Stimulated activated naive B cell treated with anti-CD40 and anti-IgM and Interleukin-4, amounts not matched to agents 10 μg/mL and 1 μg/mL and 100 μg/mL, for 72 hours (primary cell): ENCODE measurements at regions not wholly inside any gene's neighbourhood (a gene's known extent, or its start where the extent isn't known, plus 50 kb on each side); places are given as distances from the start of the nearest gene placed in this dataset.

Experiments
- ATAC-seq, 2 donors: fragments of 150-1000 bp; cut with Tn5 transposase; replicated peaks; 2 replicates each; pipeline ENCODE4 v1.10.0; 2021; ENCODE audit warnings: moderate library complexity in 1 of 2
- DNase-seq: peaks from one replicate; pipeline ENCODE4 v3.0.0; 2021
- H3K27ac Mint-ChIP-seq: one replicate; pipeline ENCODE4 v1.8.0; 2022; ENCODE audit warnings: mild to moderate bottlenecking, mixed read lengths
- H3K27me3 Mint-ChIP-seq, 2 donors: one replicate each; pipeline ENCODE4 v1.8.0; 2022; ENCODE audit warnings: mixed read lengths in 2 of 2
- H3K36me3 Mint-ChIP-seq, 2 donors: one replicate each; pipeline ENCODE4 v1.8.0; 2022; ENCODE audit warnings: mixed read lengths in 2 of 2, mild to moderate bottlenecking in 1 of 2
- H3K4me1 Mint-ChIP-seq, 2 donors: one replicate each; pipeline ENCODE4 v1.8.0; 2022; ENCODE audit warnings: mixed read lengths in 2 of 2, mild to moderate bottlenecking in 1 of 2
- H3K4me3 Mint-ChIP-seq, 2 donors: one replicate each; pipeline ENCODE4 v1.8.0; 2022; ENCODE audit warnings: mild to moderate bottlenecking in 2 of 2, mixed read lengths in 2 of 2, moderate library complexity in 1 of 2
- H3K9me3 Mint-ChIP-seq, 2 donors: one replicate each; pipeline ENCODE4 v1.8.0; 2022; ENCODE audit warnings: mixed read lengths in 2 of 2, mild to moderate bottlenecking in 1 of 2

DNA sequence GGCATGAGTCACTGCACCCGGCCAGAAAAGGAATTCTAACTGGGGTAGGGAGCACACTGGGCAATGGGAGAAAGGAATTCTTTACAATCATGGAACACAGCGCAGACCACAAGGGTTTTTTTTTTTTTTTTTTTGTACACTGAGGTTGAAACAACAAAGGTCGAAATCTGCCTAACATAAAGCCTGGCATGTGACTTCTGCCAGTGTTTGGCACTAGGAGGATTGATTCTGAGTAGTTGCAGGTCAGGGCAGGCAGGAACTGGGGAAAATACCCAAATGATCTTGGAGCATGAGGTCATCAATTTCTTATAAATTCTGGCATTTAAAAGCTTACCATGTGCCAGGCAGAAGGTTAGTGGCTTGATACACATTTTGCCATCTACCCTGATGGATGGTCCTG, 202.0 kb upstream of the SNX19 start:
- ATAC-seq, result no peak
- Mint-ChIP-seq H3K9me3 (peaks cover 1 to 7% of the 10 kb centered on the region in 2 donors), H3K27ac (no peak overlapping the region), H3K27me3 (no peaks in the 10 kb centered on the region), H3K4me1 (no peaks in the 10 kb centered on the region), H3K36me3 (no peaks in the 10 kb centered on the region), H3K4me3 (no peak overlapping the region)
- no peak for DNase-seq

DNA sequence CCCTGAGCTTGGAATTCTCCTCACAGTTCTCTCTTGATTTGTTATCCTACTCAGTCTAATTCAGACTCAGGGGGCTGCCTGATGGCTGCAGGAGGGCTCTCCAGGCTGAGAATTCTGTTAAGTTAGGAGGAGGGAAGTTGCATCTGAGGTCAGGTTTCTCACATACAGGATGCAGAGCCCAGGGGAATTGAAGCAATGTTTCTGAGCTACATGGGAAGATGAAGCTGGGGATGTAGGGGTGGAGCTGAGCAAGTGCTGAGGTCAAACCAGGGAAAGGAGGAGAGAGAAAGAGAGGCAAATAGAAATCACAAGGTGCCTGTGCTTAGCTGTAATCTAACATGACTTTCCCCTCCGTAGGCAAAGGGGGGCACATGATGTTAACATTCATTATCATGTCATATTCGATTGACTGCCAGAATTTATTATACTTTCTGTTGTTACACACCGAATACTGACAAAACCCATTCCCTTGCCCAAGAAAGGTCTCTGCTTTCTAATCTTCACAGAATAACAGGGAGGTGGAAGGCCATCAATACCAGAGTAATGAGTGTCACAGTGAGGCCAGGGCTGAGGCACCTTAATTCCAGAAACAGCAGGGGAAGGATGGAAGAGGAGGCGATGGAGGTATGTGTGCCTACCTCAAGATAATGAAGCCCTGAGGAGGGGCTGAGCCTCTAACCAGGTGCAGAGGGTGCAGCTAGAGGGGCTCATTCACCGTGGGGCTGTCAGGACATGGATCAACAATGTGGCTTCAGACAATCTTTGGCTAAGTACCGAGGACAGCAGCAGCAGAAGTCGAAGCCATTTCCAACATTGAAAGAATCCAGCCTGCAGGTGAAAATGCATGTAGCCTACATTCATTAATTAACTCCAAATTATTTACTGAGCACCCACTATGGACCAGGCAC, 205.4 kb upstream of the SNX19 start:
- no peak overlapping the region for H3K27ac Mint-ChIP-seq
- no peaks in the 10 kb centered on the region for H3K4me1 Mint-ChIP-seq
- no peaks in the 10 kb centered on the region for H3K27me3 Mint-ChIP-seq

DNA sequence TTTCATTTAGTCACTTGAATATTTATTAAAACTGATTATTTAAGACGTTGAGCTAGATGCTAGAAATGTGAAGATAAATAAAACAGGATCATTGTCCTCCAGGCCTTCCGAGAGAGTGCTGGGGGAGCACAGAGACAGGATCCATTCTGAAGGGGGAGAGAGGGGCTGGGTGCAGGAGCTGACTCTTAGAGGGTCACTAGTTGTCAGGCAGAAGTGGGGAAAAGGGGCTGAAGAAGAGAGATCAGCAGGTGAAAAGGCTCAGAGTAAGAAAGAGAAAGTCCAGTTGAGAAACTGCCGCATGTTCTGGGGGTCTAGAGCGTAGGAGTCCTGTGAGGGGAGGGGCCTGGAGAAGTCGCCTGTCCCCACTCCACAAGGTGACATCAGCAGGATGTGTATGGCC, 206.2 kb upstream of the SNX19 start:
- no peaks in the 10 kb centered on the region for H3K27me3 Mint-ChIP-seq
- ATAC-seq (no peak), DNase-seq (no peak)
- no peak overlapping the region for H3K27ac Mint-ChIP-seq
- H3K4me3 Mint-ChIP-seq, result no peak overlapping the region
- H3K9me3 Mint-ChIP-seq, result peaks cover 8 to 13% of the 10 kb centered on the region in 2 donors
- H3K36me3 Mint-ChIP-seq, result no peaks in the 10 kb centered on the region
- no peaks in the 10 kb centered on the region for H3K4me1 Mint-ChIP-seq

More for the DNA sequence above, 205.4 kb upstream of the SNX19 start:
- Mint-ChIP-seq H3K4me3 (no peak overlapping the region), H3K36me3 (no peaks in the 10 kb centered on the region), H3K9me3 (peaks cover 5 to 6% of the 10 kb centered on the region in 2 donors)
- ATAC-seq (no peak), DNase-seq (no peak)

DNA sequence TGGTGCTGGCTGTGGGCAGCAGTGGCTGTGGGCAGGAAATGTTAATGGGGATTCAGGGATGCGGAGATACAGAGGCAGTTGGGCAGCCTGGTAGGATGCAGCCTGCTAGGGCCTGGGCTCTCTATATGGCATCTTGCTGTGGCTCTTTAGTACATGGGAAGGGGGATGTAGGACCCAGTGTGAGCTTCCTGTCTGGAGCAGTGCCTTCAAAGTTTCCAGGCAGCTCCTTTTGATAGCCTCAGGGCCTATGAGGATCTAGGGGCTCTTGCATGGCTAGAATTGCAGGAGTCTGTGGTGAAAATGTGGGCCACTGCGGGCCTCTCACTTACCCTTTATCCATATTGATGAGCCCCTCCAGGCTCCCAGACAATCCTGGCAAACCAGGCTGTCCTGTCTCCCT, 213.2 kb upstream of the SNX19 start:
- ATAC-seq (no peak), DNase-seq (no peak)
- Mint-ChIP-seq H3K4me1 (no peaks in the 10 kb centered on the region), H3K27ac (no peak overlapping the region), H3K9me3 (peaks cover 9 to 14% of the 10 kb centered on the region in 2 donors), H3K36me3 (no peaks in the 10 kb centered on the region), H3K27me3 (no peaks in the 10 kb centered on the region), H3K4me3 (no peak overlapping the region)

DNA sequence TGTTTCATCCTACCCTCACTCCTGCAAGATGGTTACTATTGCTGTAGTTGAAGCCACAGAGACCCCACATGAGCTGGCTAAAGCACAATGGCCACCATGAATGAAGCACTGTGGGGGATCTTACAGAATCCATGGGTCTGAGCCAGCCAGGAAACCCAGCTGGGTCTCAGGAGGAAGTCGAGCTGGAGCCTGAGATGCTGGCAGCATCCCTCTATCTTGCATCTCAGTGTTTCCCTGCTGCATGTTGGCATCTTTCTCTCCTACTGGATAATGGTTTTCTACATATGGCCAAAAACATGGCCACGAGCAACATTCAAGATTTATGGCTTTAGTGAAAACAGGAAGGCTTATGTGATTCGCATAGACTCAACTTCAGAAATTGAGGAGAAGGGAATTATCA, 219.3 kb upstream of the SNX19 start:
- no peak for ATAC-seq
- no peak for DNase-seq
- no peaks in the 10 kb centered on the region for H3K9me3 Mint-ChIP-seq
- H3K27ac Mint-ChIP-seq, result no peak overlapping the region
- H3K4me1 Mint-ChIP-seq, result no peaks in the 10 kb centered on the region
- H3K27me3 Mint-ChIP-seq, result no peaks in the 10 kb centered on the region
- no peaks in the 10 kb centered on the region for H3K36me3 Mint-ChIP-seq
- no peak overlapping the region for H3K4me3 Mint-ChIP-seq

DNA sequence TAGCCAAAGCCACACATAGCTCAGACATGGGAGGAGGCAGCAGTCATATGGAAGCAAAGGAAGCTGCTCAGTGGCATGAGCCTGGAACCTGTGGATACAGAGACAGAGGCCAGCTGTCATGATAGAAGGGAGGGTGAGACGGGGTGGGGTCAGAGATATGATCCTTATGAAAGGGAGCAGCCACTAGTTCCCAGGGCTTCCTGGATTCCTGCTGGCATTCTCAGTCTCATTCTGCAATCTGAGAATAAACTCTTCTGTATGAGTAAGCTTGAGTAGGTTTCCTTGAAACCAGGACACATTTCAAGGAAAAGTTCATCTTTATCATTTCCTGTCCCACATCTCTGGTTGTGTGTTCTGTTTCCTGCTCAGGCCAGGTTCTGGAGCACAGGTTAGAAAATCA, 220.2 kb upstream of the SNX19 start:
- H3K27me3 Mint-ChIP-seq, result no peaks in the 10 kb centered on the region
- ATAC-seq (no peak), DNase-seq (no peak)
- H3K4me3 Mint-ChIP-seq, result no peak overlapping the region
- no peaks in the 10 kb centered on the region for H3K4me1 Mint-ChIP-seq
- H3K27ac Mint-ChIP-seq, result no peak overlapping the region
- no peaks in the 10 kb centered on the region for H3K36me3 Mint-ChIP-seq
- no peaks in the 10 kb centered on the region for H3K9me3 Mint-ChIP-seq

DNA sequence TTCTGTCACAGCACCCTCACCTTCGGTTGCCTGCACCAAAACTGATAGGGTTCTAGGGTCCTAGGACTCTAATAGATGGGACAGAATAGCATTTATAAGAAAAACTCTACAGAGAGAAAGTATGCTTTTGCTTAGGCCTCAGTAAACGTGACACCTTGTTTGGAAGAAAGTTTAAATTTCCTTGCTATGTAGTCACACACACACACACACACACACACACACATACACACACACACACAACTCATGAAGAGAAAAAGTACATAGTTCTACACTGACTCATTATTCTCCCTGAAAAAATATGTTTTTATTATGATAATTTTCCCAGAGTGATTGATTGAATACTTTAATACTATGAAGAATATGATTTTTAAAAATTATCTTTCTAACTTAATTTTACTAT, 220.8 kb upstream of the SNX19 start:
- DNase-seq (no peak), ATAC-seq (no peak)
- Mint-ChIP-seq H3K4me3 (no peak overlapping the region), H3K4me1 (no peaks in the 10 kb centered on the region), H3K36me3 (no peaks in the 10 kb centered on the region), H3K27me3 (no peaks in the 10 kb centered on the region), H3K27ac (no peak overlapping the region), H3K9me3 (no peaks in the 10 kb centered on the region)

DNA sequence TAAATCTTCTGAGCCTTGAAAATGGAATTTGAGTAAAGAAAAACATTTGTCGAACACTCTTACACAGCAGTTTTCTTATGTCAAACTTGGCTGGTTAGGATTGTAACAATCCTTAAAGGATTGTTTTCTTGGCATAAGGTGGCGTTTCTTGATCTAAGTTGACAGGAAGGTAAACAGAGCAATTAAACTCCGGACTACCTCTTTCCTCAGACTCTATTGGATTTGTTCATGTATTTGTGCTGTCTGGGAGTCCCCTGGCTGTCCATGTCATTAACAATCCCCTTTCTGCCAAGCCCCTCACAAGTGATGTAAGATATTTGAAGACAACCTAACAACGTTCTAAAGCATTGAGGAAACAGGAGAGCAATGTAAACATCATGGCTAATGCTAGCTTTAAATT, 222.5 kb upstream of the SNX19 start:
- DNase-seq (no peak), ATAC-seq (no peak)
- Mint-ChIP-seq H3K4me1 (no peaks in the 10 kb centered on the region), H3K9me3 (no peaks in the 10 kb centered on the region), H3K27me3 (no peaks in the 10 kb centered on the region), H3K4me3 (no peak overlapping the region), H3K27ac (no peak overlapping the region), H3K36me3 (no peaks in the 10 kb centered on the region)

DNA sequence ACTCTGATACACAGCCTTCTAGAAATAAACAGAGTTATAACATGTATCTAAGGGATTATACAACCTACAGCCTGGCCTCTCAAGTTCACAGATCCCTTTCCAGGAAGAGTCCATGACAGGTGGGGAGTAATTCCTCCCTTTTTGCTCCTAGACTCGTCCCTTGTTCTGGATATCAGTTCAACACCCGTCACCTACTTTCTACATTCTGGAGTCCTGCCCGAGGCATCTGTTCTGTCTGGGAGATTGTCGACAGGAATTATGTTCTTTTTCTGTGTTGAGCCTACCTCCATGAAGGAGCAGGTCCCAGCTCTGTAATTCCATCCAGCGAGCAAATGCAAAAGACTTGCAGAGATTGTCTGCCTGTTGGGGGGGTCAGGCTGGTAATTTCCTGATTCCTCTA, 224.6 kb upstream of the NTM start:
- H3K4me3 Mint-ChIP-seq, result no peak overlapping the region
- H3K9me3 Mint-ChIP-seq, result no peaks in the 10 kb centered on the region
- DNase-seq (no peak), ATAC-seq (no peak)
- H3K4me1 Mint-ChIP-seq, result no peaks in the 10 kb centered on the region
- H3K27ac Mint-ChIP-seq, result no peak overlapping the region
- no peaks in the 10 kb centered on the region for H3K36me3 Mint-ChIP-seq
- H3K27me3 Mint-ChIP-seq, result no peaks in the 10 kb centered on the region

DNA sequence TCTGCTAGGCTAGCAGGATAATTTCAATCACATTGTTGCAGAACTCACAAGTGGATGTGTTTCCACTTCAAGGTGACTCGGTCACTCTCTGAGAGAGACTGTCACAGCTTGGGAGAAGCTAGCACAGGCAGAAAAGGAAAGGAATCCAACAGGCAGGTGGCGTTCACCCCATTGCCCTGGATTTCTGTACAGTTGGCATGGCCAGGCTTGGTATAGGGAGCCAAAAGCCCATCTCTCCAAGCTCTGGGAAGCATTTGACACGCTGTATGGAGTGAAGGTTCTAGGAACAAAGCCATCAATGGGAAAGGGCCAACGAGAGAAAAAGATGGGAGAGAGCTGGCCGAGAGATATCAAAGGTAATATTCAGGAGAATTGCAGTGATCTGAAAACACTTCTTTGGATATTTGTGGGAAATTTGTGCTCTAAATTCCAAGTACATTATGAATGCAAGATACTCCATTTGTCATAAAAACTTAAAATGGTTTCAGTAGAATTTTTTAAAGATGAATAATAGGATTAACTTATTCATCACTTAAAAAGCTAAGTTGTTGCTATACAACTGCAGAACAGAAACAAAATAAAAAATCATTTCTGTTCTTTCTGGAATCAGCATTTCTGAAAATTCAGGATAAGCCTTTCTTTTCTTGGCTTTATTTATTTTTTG, 223.5 kb upstream of the NTM start:
- DNase-seq (no peak), ATAC-seq (no peak)
- Mint-ChIP-seq H3K9me3 (no peaks in the 10 kb centered on the region), H3K36me3 (no peaks in the 10 kb centered on the region), H3K4me3 (no peak overlapping the region), H3K4me1 (no peaks in the 10 kb centered on the region), H3K27ac (no peak overlapping the region), H3K27me3 (no peaks in the 10 kb centered on the region)

DNA sequence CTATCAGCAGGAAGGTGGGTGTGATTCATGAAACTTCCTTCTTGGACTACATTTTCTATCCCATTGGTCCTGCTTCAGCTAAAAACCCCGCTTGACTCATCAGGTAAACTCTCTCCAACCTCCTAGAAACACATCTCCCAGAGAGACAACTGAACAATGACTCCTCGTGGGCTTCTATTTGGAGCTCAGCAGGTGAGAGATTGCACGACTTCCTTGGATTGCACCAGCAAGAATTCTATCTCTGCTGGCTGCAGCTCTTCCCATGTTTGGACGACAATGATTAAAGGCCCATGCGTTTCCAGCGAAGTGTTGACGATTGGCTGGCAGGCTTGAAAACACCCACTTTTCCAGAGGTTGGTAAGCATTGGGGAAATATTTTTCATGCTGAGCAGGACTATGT, 216.1 kb upstream of the NTM start:
- Mint-ChIP-seq H3K4me3 (no peak overlapping the region), H3K27ac (no peak overlapping the region), H3K36me3 (no peaks in the 10 kb centered on the region), H3K9me3 (peaks cover 0 to 5% of the 10 kb centered on the region in 2 donors), H3K27me3 (no peaks in the 10 kb centered on the region), H3K4me1 (no peaks in the 10 kb centered on the region)
- ATAC-seq (no peak), DNase-seq (no peak)

DNA sequence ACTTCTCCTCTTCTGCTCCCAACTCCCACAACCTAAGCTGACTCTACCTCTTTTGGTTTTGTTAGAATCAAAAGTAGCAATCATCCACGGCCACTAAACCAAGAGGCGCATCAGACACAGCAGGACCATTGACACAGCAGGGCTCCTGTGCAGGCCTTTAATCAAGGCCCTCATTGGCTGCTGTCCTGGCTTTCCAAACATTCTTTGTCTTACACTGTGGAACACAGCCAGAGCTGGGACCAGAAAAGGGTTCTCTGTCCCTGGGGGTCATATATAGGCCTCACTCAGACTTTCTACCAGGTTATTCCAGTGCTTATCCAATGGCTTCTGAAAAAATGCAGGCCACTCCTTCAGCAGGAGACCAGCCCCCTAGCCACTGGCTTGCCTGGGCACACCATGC, 212.7 kb upstream of the NTM start:
- ATAC-seq, result no peak
- DNase-seq, result no peak
- H3K4me1 Mint-ChIP-seq, result no peaks in the 10 kb centered on the region
- H3K27me3 Mint-ChIP-seq, result no peaks in the 10 kb centered on the region
- no peak overlapping the region for H3K27ac Mint-ChIP-seq
- no peak overlapping the region for H3K4me3 Mint-ChIP-seq
- H3K9me3 Mint-ChIP-seq, result peaks cover 0 to 5% of the 10 kb centered on the region in 2 donors
- H3K36me3 Mint-ChIP-seq, result no peaks in the 10 kb centered on the region

DNA sequence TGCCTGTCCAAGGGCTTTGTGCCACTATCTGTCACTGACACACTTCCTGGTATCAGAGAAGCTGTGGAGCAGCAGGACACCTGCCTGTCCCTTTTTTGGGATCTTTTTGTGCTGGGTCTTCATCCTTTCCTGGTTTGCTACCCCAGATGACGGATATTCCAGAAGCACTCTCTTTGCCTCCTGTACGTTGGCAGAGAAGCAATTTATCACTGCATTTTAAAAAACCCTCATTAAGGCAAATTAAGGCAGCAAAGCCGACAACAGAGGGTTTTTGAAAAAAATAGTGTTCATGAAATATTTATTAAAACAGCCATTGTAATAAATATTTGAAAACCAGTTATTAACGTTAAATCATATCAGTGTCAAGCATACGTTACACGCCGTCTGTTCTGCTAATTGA, 209.6 kb upstream of the NTM start:
- Mint-ChIP-seq H3K27ac (no peak overlapping the region), H3K9me3 (peaks cover 0 to 5% of the 10 kb centered on the region in 2 donors), H3K4me3 (no peak overlapping the region), H3K27me3 (no peaks in the 10 kb centered on the region), H3K36me3 (no peaks in the 10 kb centered on the region), H3K4me1 (no peaks in the 10 kb centered on the region)
- DNase-seq, result no peak
- ATAC-seq, result no peak

DNA sequence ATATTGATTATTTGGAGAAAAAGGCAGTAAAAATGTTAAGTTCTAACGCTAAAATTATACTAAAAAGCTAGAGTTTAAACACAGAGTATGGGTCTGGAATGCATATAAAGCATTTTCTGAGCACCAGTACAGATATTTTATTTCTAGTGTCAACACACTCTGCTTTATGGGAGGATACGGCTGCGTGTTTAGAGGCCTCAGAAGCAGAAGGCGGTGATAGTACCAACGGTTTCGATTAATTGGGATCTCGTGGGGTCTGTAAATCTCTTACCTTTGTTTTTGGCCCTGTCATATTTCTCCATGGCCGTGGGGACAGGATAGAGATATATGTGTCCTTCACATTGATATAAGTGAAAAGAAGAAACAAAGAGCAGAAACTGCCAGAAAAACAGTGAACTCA, 206.8 kb upstream of the NTM start:
- no peak overlapping the region for H3K27ac Mint-ChIP-seq
- H3K36me3 Mint-ChIP-seq, result no peaks in the 10 kb centered on the region
- ATAC-seq, result no peak
- H3K27me3 Mint-ChIP-seq, result no peaks in the 10 kb centered on the region
- H3K4me3 Mint-ChIP-seq, result no peak overlapping the region
- peaks cover 0 to 3% of the 10 kb centered on the region in 2 donors for H3K9me3 Mint-ChIP-seq
- DNase-seq, result no peak
- H3K4me1 Mint-ChIP-seq, result no peaks in the 10 kb centered on the region

DNA sequence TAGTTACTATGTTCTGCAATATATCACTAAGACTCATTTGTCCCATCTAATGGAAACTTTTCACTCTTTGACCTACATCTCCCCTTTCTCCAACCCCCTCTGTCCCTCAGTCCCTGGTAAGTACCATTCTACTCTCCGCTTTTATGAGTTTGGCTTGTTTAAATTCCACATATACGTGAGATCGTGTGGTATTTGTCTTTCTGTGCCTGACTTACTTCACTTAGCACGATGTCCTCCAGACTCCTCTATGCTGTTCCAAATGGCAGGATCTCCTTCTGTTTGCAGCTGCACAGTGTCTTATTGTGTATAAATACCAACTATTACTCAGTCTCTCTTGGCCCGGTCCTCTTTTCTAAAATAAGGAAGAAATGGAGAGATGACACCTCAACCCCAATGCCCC, 205.4 kb upstream of the NTM start:
- H3K9me3 Mint-ChIP-seq, result no peaks in the 10 kb centered on the region
- no peak overlapping the region for H3K27ac Mint-ChIP-seq
- H3K27me3 Mint-ChIP-seq, result no peaks in the 10 kb centered on the region
- DNase-seq (no peak), ATAC-seq (no peak)
- no peaks in the 10 kb centered on the region for H3K36me3 Mint-ChIP-seq
- H3K4me3 Mint-ChIP-seq, result no peak overlapping the region
- no peaks in the 10 kb centered on the region for H3K4me1 Mint-ChIP-seq
